OCI-LY1 (cell line): ENCODE measurements at regions not wholly inside any gene's neighbourhood (a gene's known extent, or its start where the extent isn't known, plus 50 kb on each side); places are given as distances from the start of the nearest gene placed in this dataset.

Experiments
- EZH2 ChIP-seq: fragments of 200-600 bp; sonication (generic), shearing (Covaris generic); IDR thresholded peaks from 2 replicates; pipeline ENCODE4 v1.8.0; 2017; ENCODE audit warnings: borderline replicate concordance, mixed run types, mild to moderate bottlenecking, antibody characterized with exemption, low read length, moderate library complexity, mixed read lengths
- TF ChIP-seq, protein P1 (sequence below): fragments of 200-600 bp; sonication (generic), shearing (Covaris generic); IDR thresholded peaks from 2 replicates; pipeline ENCODE4 v1.5.1; 2017; ENCODE audit warnings: mild to moderate bottlenecking, antibody characterized with exemption, low read length, moderate library complexity, mixed read lengths

DNA sequence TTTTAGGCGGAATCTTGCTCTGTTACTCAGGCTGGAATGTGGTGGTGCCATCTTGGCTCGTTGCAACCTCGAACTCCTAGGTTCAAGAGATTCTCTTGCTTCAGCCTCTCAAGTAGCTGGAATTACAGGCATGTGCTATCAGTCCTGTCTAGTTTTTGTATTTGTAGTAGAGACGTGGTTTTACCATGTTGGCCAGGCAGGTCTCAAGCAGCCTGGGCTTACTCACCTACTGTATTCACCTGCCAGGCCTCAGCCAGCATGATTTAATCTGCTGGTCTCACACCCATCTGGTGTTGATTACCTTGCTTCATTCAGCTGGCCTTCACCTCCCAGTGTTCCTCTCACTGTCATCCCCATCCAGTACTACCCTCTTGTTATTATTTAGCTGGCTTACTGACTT, 102.0 kb downstream of the IL12A start:
- TF ChIP-seq, protein P1, sequence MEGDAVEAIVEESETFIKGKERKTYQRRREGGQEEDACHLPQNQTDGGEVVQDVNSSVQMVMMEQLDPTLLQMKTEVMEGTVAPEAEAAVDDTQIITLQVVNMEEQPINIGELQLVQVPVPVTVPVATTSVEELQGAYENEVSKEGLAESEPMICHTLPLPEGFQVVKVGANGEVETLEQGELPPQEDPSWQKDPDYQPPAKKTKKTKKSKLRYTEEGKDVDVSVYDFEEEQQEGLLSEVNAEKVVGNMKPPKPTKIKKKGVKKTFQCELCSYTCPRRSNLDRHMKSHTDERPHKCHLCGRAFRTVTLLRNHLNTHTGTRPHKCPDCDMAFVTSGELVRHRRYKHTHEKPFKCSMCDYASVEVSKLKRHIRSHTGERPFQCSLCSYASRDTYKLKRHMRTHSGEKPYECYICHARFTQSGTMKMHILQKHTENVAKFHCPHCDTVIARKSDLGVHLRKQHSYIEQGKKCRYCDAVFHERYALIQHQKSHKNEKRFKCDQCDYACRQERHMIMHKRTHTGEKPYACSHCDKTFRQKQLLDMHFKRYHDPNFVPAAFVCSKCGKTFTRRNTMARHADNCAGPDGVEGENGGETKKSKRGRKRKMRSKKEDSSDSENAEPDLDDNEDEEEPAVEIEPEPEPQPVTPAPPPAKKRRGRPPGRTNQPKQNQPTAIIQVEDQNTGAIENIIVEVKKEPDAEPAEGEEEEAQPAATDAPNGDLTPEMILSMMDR: no peak
- TF ChIP-seq EZH2: no peak
